ENCODE measurements at regions not wholly inside any gene's neighbourhood (a gene's known extent, or its start where the extent isn't known, plus 50 kb on each side); places are given as distances from the start of the nearest gene placed in this dataset.

DNA sequence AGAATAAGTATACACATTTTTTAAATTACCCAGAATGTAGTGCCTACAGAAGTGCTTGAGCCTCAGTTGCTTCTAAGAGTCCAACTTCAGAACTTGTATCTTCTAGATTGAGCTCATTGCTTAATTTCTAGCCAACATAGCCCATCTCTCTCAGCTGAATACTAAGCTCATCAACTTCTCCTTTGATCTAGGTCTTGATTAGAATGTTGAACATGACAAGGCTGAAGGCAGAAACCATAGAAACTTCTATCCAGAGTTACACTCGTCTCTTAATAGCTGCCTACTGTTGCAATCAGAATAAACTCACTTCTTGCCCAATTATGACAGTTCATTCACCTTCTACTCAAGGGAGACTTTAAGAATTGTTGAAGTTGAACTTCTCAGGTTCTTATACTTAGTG is 327.3 kb upstream of the THBS1 start:
- Mint-ChIP-seq H3K4me1 (peaks cover 11% of the 10 kb centered on the region), H3K27me3 (ENCODE audit: low read depth in 3 of 3) (peaks cover 4 to 11% (median 7%) of the 10 kb centered on the region in 3 donors), H3K27ac (no peak overlapping the region), H3K4me3 (no peak overlapping the region), H3K9me3 (peaks cover 0 to 4% (median 2%) of the 10 kb centered on the region in 7 donors), H3K36me3 (no peaks in the 10 kb centered on the region)
- H3K9ac ChIP-seq (ENCODE audit: insufficient read depth, low read length, poor library complexity, severe bottlenecking) = no peak overlapping the region
- intact Hi-C loops (cut with micrococcal nuclease) = no loop called here
- no peak overlapping the region for H3K4me3 ChIP-seq (replicated peaks in 1 of 3; ENCODE audit: low read depth in 2 of 3, low read length in 3 of 3)
- H3K4me2 ChIP-seq (replicated peaks; ENCODE audit: extremely low read depth, low read length, poor library complexity, severe bottlenecking) = no peak overlapping the region
- H3K4me1 ChIP-seq (ENCODE audit: control insufficient read depth in 1 of 2, insufficient read depth in 2 of 2, low read length in 2 of 2) = peaks cover 6 to 20% of the 10 kb centered on the region in 2 donors
- H4K20me1 ChIP-seq (ENCODE audit: insufficient read depth, low read length) = no peaks in the 10 kb centered on the region
- no CpG with 5 or more reads among the region's 1 CpG for WGBS (ENCODE audit: insufficient coverage)
- no peak overlapping the region for H3K27ac ChIP-seq (ENCODE audit: low read depth in 1 of 2, low read length in 2 of 2)
- H2AFZ ChIP-seq (ENCODE audit: insufficient read depth, low read depth, low read length, poor library complexity, severe bottlenecking) = no peak overlapping the region
- H3K9me3 ChIP-seq (replicated peaks in 1 of 2; ENCODE audit: control insufficient read depth in 1 of 2, insufficient read depth in 1 of 2, low read length in 2 of 2) = no peaks in the 10 kb centered on the region
- H3K27me3 ChIP-seq (ENCODE audit: control insufficient read depth in 2 of 2, insufficient read depth in 2 of 2, low read length in 2 of 2) = peaks cover 5% of the 10 kb centered on the region in 2 donors
- TF ChIP-seq, protein P1, sequence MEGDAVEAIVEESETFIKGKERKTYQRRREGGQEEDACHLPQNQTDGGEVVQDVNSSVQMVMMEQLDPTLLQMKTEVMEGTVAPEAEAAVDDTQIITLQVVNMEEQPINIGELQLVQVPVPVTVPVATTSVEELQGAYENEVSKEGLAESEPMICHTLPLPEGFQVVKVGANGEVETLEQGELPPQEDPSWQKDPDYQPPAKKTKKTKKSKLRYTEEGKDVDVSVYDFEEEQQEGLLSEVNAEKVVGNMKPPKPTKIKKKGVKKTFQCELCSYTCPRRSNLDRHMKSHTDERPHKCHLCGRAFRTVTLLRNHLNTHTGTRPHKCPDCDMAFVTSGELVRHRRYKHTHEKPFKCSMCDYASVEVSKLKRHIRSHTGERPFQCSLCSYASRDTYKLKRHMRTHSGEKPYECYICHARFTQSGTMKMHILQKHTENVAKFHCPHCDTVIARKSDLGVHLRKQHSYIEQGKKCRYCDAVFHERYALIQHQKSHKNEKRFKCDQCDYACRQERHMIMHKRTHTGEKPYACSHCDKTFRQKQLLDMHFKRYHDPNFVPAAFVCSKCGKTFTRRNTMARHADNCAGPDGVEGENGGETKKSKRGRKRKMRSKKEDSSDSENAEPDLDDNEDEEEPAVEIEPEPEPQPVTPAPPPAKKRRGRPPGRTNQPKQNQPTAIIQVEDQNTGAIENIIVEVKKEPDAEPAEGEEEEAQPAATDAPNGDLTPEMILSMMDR (IDR thresholded peaks at IDR 0.05) = no peak
- H3K79me2 ChIP-seq (ENCODE audit: insufficient read depth, low read length) = no peaks in the 10 kb centered on the region
- H3K36me3 ChIP-seq (replicated peaks in 1 of 2; ENCODE audit: control insufficient read depth in 1 of 2, insufficient read depth in 2 of 2, low read length in 2 of 2) = no peaks in the 10 kb centered on the region
- peak in 2 of 3 donors; percentile 28 to 34 for DNase-seq

DNA sequence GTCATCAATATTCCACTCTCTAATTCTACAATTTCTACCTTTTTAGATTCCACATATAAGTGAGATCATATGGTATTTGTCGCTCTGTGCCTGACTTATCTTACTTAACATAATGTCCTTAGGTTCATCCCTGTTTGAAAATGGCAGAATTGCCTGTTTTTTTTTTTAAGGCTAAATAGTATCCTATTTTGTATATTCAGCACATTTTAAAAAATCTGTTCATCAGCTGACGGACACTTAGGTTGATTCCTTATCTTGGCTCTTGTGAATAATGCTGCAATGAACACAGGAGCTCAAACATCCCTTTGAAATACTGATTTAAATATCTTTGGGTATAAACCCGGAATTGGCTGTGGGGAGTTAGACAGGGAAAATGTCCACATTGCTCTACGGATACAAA is 326.7 kb upstream of the THBS1 start:
- no peak for DNase-seq
- no peak overlapping the region for H2AFZ ChIP-seq (ENCODE audit: insufficient read depth, low read depth, low read length, poor library complexity, severe bottlenecking)
- no CpG with 5 or more reads among the region's 4 CpGs for WGBS (ENCODE audit: insufficient coverage)
- H3K4me3 ChIP-seq (replicated peaks in 1 of 3; ENCODE audit: low read depth in 2 of 3, low read length in 3 of 3) = no peak overlapping the region
- peaks cover 5% of the 10 kb centered on the region in 2 donors for H3K27me3 ChIP-seq (ENCODE audit: control insufficient read depth in 2 of 2, insufficient read depth in 2 of 2, low read length in 2 of 2)
- Mint-ChIP-seq H3K4me1 (peaks cover 11% of the 10 kb centered on the region), H3K27ac (no peak overlapping the region), H3K27me3 (ENCODE audit: low read depth in 3 of 3) (peaks cover 6 to 11% (median 7%) of the 10 kb centered on the region in 3 donors), H3K9me3 (peaks cover 0 to 6% (median 2%) of the 10 kb centered on the region in 7 donors), H3K36me3 (no peaks in the 10 kb centered on the region), H3K4me3 (no peak overlapping the region)
- intact Hi-C loops (cut with micrococcal nuclease) = no loop called here
- H3K9me3 ChIP-seq (replicated peaks in 1 of 2; ENCODE audit: control insufficient read depth in 1 of 2, insufficient read depth in 1 of 2, low read length in 2 of 2) = no peaks in the 10 kb centered on the region
- H3K27ac ChIP-seq (ENCODE audit: low read depth in 1 of 2, low read length in 2 of 2) = no peak overlapping the region
- H4K20me1 ChIP-seq (ENCODE audit: insufficient read depth, low read length) = no peaks in the 10 kb centered on the region
- H3K4me1 ChIP-seq (ENCODE audit: control insufficient read depth in 1 of 2, insufficient read depth in 2 of 2, low read length in 2 of 2) = peaks cover 6 to 20% of the 10 kb centered on the region in 2 donors
- H3K36me3 ChIP-seq (replicated peaks in 1 of 2; ENCODE audit: control insufficient read depth in 1 of 2, insufficient read depth in 2 of 2, low read length in 2 of 2) = no peaks in the 10 kb centered on the region
- H3K4me2 ChIP-seq (replicated peaks; ENCODE audit: extremely low read depth, low read length, poor library complexity, severe bottlenecking) = no peak overlapping the region
- TF ChIP-seq, protein P1 (IDR thresholded peaks at IDR 0.05) = no peak
- no peak overlapping the region for H3K9ac ChIP-seq (ENCODE audit: insufficient read depth, low read length, poor library complexity, severe bottlenecking)
- H3K79me2 ChIP-seq (ENCODE audit: insufficient read depth, low read length) = no peaks in the 10 kb centered on the region
